HG03378 (cell line): ENCODE measurements at regions not wholly inside any gene's neighbourhood (a gene's known extent, or its start where the extent isn't known, plus 50 kb on each side); places are given as distances from the start of the nearest gene placed in this dataset.

Experiments
- ATAC-seq: cut with Tn5 transposase; IDR thresholded peaks from one replicate; pipeline ENCODE4 v1.9.1; 2021; ENCODE audit warnings: mild to moderate bottlenecking, moderate library complexity; ENCODE audit not compliant: unreplicated experiment

DNA sequence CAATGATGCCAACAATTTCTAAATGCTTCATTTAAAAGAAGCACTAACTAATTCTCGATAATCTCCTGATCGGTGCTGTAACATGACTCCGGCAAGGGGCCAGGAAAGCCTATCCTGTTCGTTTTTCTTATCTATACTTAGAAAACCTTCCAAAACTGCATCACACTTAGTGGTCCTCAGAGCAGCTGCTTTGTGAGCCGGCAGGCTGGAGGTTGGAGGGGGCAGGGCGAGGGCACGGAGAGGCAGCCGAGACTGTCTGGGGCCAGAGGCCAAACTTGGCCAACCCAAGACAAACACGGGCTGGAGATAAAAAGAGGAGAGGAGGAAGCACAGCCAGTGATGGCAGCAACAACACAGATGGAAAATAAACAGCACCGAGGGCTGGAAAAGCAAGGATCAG, 455.7 kb downstream of the BCOR start:
- ATAC-seq = no peak

DNA sequence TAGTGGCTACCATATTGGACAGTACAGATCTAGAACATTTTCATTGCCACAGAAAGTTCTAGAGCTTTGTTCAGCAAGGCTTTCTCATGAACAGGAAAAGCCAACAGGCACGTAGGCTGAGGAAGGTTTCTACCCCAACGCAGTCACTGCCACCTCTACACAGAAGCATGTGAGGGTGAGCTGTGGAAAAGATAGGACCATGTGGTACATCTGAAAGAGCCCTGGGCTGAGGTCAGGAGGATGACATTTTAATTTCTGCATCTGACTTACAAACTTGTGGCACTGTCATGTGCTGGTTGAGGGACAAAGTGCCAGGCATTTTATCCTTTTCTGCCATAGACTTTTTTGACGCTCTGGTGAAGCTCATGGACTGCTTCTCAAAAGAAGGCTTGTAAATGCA, 454.2 kb downstream of the BCOR start:
- ATAC-seq = no peak

- no peak for ATAC-seq
Observed at GRCh38 chrX:39645178-39645895, 452.4 kb downstream of the BCOR start.

DNA sequence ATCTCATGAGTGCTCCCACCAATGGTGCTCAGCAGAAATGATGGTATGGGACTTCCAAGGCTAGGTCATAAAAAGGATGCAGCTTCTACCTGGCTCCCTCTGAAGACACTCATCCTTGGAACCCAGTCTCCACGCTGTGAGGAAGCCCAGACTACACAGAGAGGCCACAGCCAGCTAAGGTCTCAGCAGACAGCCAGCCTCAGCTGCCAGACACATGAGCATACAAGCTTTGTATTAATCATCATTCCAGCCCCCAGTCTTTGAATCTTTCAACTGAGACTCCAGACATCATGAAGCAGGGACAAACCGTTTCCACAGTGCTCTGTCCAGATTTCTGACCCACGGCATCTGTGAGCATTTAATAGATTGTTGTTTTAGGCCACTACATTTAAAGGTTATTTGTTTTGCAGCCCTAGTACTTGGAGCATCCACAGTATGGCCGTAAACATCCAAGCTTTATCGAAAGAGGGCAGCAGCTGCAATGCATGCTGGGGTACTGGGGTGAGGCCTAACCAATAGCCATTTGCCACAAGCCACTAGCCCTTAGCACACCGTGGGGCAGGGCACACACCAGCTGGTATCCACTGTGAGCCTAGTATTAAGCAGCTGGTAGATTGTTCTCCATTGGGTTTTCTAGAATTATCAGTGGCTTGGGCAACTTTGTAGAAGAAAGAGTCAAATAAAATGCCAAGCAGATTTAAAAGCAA, 449.1 kb downstream of the BCOR start:
- no peak for ATAC-seq

DNA sequence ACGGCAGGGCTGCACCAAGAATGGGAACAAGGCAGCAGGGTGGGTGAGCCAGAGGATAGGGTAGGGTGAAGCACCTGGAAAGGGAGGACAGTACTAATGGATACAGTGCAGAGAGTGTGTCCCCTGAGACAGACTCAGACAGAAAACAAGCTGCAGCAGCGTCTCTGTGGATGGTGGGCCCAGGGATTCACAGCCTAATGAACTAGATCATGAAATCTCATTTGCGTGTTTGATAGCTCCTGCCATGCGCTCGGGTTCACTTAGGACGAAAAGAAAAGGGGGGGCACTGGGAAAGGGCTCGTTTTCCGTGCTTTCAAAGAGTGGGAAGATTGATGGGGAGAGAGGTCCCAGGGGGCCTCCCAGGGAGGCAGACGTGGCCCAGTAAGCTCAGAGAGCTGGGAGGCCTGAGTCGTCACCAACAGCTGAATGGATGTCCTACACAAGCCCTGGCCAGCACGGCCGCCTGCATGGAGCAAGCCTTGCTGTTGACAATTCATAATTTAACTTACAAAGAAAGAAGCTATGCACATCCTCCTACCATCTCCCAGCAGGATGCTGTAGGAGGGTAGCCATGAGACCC, 446.9 kb downstream of the BCOR start:
- no peak for ATAC-seq

- ATAC-seq = no peak
Observed at GRCh38 chrX:39652336-39652735, 445.4 kb downstream of the BCOR start.

DNA sequence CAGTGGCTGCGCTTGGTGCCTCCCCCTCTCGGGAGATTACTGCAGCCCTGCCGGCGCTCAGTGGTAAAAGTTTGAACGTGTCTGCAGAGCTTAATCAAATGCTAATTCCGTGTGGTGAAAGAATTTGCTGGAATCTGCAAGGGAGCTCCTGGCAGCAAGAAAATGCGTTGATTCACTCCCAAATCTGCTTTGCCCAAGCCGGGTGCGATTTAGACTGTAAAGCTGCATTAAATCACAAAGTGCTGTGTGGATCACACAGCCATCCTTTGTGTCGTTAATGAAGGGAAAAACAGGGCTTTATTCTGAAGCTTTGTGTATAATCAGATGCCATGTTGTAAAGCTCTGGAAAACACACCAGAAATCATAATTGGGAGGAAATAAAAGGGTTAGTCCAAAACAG, 444.1 kb downstream of the BCOR start:
- ATAC-seq = no peak

GRCh38 chrX:39654183-39654925, 443.4 kb downstream of the BCOR start:
- no peak for ATAC-seq

DNA sequence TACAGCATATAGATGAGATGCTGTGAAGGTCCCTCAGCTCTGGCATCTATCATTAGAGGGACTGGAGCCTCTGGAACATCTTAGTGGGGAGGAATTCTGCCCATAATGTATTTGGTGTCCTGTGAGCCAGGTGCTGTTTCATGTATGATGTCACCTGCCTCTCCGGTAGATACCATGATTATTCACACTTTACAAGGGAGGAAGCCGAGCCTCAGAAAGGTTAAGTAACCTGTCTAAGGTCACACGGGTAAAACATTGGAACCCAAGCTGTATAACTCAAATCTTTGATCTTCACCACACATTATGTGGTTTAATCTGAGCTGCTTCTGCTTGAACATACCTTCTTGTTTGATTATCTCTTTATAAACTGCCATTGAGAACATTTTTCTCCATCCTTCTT, 442.8 kb downstream of the BCOR start:
- no peak for ATAC-seq

DNA sequence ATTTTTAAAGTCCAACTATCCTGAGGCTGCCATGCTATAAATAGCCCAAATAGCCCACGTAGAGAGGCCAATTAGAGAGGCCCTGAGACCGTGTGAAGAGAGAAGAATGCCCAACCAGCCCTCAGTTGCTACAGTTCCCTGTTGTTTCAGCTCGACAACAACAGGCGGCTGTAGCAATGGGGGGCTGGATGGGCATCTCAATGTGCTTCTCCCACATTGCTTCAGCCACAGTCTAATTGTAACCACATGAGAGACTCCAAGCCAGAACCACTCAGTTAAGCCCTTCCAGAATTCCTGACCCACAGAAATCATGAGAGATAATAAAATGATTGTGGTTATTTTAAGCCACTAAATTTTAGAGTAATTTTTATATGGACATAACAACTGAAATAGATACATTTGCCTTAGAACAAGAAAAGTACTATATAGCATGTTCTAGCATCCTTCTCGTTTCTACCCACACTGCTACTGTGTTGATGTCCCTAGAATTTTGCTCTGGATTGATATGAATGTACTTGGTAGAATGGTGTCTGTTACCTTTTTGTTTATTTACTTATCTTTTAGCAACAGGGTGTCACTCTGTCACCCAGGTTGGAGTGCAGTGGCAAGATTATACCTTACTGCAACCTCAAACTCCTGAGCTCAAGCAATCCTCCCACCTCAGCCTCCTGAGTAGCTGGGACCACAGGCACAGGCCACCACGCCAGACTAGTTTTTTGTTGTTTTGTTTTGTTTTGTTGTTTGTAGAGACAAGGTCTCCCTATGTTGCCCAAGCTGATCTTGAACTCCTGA, 436.4 kb downstream of the BCOR start:
- ATAC-seq = no peak

DNA sequence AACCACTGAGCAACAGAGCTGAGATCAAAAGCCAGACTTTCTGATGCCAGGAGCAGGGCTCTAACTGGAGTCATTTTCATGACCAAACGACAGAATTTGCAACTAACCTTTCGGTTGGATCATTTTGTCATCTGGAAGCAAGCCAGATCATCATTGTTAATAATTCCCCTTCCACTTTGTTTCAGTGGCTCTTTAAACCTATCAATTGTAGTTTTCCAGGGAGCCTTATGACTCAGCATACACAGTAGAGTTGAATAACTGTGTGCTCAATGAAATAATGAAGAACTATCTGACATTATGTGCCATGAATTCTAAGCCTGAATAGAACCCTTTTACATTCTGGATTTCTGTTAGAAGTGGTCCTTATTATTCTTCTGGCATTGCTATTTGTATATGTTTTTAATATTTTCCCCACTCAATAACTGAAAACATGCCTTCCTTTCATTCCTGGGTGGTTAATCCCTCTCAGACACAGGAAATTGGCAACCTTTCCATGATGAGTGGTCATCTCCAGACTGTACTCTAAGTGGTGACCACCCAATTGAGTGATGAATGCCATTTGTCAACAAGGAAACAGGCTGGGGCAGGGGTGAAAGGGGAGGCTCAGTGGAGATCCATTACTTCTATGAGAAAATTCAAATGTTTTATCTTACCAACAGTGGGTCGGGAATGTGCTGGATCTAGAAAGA, 431.8 kb downstream of the BCOR start:
- ATAC-seq = no peak

- ATAC-seq = no peak
Observed at GRCh38 chrX:39667191-39667590, 430.6 kb downstream of the BCOR start.

DNA sequence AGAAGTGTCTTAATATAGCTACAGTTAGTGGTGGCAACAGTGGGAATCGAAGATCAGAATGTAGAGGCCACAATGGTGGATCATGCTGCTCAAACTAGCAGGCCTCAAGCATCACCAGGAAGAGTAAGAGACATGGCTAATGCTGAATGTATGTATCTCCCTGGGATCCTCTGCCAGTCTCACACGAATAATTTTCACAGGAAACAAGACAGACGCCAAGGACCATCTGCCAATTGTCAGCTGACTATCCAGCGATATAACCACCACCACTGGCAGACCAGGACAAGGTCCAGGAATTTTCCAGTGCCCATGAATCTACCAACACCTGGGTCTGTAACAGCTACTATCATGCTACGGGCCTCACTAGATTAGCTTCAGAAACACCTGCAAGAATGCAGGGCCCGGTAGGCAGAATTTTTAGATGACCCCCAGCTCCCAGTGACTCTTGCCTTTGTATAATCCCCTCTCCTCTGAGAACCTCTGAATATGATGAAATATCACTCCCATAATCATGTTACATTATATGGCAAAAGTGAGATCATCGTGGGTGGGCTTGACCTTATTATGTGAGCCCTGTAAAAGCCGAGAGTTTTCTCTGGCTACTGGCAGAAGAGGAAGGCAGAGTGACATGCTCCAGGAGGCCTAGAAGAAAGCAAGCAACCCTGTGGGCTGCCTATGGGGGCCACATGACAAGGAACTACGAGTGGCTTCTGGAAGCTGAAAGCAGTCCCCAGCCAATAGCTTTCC, 429.8 kb downstream of the BCOR start:
- ATAC-seq = no peak

DNA sequence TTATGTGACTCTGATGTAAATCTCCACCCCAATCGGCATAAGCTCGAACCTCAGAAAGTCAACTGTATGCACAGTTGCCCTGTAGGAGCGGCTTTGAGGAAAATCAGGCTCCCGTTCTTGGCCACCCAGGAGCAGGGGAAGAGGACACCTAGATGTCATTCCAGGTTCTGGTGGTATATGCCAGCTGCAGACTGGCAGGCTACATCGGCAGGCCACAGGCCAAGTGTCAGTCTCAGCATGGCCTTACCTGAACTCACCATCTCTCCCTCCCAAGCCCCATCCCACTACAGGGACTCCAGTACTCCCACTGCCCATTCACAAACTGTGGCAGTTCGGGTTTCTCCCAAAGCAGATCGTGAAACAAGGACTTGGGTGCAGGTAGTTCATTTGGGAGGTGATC, 428.1 kb downstream of the BCOR start:
- no peak for ATAC-seq

- ATAC-seq = no peak
Observed at GRCh38 chrX:39670281-39670680, 427.5 kb downstream of the BCOR start.

- no peak for ATAC-seq
Observed at GRCh38 chrX:39672405-39672804, 425.4 kb downstream of the BCOR start.

DNA sequence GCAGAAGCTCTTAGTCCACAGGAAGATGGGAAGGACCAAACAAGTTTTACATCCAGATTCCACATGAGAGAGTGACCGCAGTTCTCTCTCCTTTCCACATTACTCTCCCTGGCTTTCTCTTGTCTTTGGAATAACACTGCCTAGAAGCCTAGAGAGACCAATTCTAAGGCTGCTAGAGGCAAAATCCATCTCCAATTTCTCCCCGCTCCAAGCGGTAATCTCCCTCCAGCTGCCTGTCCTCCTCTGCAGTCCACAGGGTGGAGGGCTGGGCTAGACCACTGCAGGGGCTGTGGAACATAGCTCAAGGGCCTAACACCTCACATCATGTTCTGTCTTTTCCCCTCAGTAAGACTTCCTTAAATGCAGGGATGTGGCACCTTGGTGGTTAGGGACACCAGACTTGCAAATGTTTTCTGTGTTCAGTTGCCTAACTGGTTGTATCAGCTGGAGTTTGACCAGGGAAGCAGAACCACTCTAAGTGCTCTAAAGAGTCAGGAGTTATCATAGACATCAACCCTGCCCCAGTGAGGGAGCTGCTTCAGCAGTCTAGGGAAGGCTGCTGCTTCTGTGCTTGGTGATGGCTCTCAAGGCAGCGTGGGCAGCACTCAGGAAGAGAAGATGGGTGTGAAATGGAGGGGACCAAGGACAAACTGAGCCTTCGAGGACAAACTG, 423.1 kb downstream of the BCOR start:
- no peak for ATAC-seq

GRCh38 chrX:39675162-39675553, 422.6 kb downstream of the BCOR start:
- ATAC-seq = no peak

GRCh38 chrX:39675619-39676018, 422.1 kb downstream of the BCOR start:
- ATAC-seq = no peak
